GM12864 (cell line): ENCODE measurements at regions not wholly inside any gene's neighbourhood (a gene's known extent, or its start where the extent isn't known, plus 50 kb on each side); places are given as distances from the start of the nearest gene placed in this dataset.

Experiments
- DNase-seq: peaks from one replicate; pipeline ENCODE4 v3.0.0-alpha.2; 2011; ENCODE audit warnings: low read depth
- H3K4me3 ChIP-seq: 2 replicates; pipeline ENCODE4 v1.5.1; 2011; ENCODE audit warnings: mild to moderate bottlenecking, low read depth, low read length, control low read depth
- TF ChIP-seq, protein P1 (sequence below): IDR thresholded peaks from 2 replicates; pipeline ENCODE4 v1.5.1; 2011; ENCODE audit warnings: low read depth, mild to moderate bottlenecking, moderate library complexity, low read length, control low read depth, inconsistent platforms; ENCODE audit errors: missing control alignments

GRCh38 chr2:186103276-186103675 lies 364.7 kb downstream of the FSIP2 start:
- TF ChIP-seq, protein P1, sequence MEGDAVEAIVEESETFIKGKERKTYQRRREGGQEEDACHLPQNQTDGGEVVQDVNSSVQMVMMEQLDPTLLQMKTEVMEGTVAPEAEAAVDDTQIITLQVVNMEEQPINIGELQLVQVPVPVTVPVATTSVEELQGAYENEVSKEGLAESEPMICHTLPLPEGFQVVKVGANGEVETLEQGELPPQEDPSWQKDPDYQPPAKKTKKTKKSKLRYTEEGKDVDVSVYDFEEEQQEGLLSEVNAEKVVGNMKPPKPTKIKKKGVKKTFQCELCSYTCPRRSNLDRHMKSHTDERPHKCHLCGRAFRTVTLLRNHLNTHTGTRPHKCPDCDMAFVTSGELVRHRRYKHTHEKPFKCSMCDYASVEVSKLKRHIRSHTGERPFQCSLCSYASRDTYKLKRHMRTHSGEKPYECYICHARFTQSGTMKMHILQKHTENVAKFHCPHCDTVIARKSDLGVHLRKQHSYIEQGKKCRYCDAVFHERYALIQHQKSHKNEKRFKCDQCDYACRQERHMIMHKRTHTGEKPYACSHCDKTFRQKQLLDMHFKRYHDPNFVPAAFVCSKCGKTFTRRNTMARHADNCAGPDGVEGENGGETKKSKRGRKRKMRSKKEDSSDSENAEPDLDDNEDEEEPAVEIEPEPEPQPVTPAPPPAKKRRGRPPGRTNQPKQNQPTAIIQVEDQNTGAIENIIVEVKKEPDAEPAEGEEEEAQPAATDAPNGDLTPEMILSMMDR = no peak
- no peak overlapping the region for H3K4me3 ChIP-seq
- no peak for DNase-seq

DNA sequence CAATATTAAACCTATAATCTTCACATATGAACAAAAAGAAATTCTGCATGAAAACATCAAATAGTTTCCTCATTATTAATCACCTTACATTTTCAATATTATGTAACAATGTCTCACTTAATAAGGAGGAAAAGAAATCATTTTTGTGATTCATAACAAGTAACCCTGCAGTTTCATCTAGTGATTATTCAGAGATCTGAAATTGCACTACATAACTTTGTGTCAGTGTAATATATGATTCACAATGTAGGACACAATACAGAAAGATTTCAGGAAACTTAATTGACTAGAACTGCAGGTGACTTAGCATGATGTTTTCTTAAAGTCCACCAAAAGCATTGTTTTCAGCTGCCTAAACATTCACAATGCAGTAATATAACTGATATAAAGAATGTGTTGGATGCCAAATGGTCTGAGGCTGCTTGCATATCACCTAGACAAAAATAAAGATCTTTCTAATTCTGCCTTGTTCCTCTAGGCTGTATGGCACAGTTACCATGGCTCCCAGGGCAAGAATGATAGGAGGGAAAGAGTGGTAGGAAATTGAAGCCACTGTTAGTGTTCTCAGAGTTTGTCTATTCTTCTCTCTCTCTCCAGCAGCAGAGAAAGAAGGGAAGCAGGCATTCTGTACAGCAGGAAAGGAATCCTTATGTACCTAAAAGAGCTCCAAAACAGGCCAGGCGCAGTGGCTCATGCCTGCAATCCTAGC lies 366.6 kb downstream of the FSIP2 start:
- no peak for DNase-seq
- no peak overlapping the region for H3K4me3 ChIP-seq
- TF ChIP-seq, protein P1 = no peak

DNA sequence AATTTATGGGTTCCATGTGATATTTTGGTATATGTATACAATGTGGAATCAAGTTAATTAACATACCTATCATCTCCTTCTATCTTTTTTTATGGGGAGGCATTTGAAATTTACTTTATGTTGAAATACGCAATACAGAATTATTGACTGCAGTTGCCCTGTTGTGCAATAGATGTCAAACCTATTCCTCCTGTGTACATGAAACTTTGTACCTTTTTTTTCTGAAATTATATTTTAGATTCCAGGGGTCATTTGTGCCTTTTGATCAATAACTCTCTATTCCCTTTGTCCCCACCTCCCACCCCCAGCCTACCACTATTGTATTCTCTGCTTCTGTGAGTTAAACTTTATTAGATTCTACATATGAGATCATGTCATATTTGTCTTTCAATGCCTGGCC lies 369.9 kb downstream of the FSIP2 start:
- TF ChIP-seq, protein P1 = no peak
- no peak overlapping the region for H3K4me3 ChIP-seq
- DNase-seq = no peak

DNA sequence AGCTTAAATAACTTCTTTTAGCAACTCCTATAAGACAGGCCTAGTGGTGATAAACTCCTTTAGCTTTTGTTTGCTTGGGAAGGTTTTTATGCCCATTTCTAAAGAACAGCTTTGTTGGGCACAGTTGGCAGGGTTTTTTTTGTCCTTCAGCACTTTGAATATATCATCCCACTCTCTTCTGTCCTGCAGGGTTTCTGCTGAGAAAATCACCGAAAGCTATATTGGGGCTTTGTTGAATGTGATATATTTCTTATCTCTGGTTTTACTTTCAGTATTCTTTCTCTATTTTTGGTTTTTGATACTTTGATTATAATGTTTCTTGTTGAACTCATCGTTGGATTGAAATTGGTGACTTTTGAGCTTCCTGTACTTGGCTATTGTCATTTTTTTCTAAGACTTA lies 372.8 kb upstream of the ZC3H15 start:
- H3K4me3 ChIP-seq = no peak overlapping the region
- TF ChIP-seq, protein P1 = no peak
- no peak for DNase-seq

- no peak for DNase-seq
- TF ChIP-seq, protein P1 = no peak
These were observed 360.9 kb upstream of the ZC3H15 start for GRCh38 chr2:186125156-186125555.

GRCh38 chr2:186125625-186126024 lies 360.4 kb upstream of the ZC3H15 start:
- DNase-seq = no peak
- TF ChIP-seq, protein P1 = no peak
- no peak overlapping the region for H3K4me3 ChIP-seq

More at GRCh38 chr2:186125156-186125555, 360.9 kb upstream of the ZC3H15 start:
- H3K4me3 ChIP-seq = no peak overlapping the region

- TF ChIP-seq, protein P1 = no peak
- no peak overlapping the region for H3K4me3 ChIP-seq
- no peak for DNase-seq
These were observed 359.9 kb upstream of the ZC3H15 start for GRCh38 chr2:186126181-186126580.
